GM23338 (cell line): ENCODE measurements at regions not wholly inside any gene's neighbourhood (a gene's known extent, or its start where the extent isn't known, plus 50 kb on each side); places are given as distances from the start of the nearest gene placed in this dataset.

Source experiments
- ATAC-seq: fragments of 200-7000 bp; cut with Tn5 transposase; 3 replicates; pipeline ENCODE4 v1.9.1; 2020
- DNase-seq: peaks from one replicate; pipeline ENCODE4 v3.0.0-alpha.2; 2015; ENCODE audit warnings: low spot score
- H2AFZ ChIP-seq: fragments of 200-600 bp; sonication (generic); 2 replicates; pipeline ENCODE4 v1.8.0; 2016; ENCODE audit warnings: antibody characterized with exemption, mild to moderate bottlenecking, moderate library complexity
- H3F3A ChIP-seq: fragments of 200-600 bp; sonication (generic); replicated peaks from 2 replicates; pipeline ENCODE4 v1.8.0; 2017; ENCODE audit warnings: antibody characterized with exemption, mixed run types, low read depth
- H3K27ac ChIP-seq: fragments of 200-600 bp; sonication (generic); 2 replicates; pipeline ENCODE4 v1.6.1; 2016; ENCODE audit warnings: low read depth
- H3K27me3 ChIP-seq: fragments of 200-600 bp; sonication (generic); 2 replicates; pipeline ENCODE4 v1.8.0; 2016; ENCODE audit warnings: mild to moderate bottlenecking, mixed run types, moderate library complexity; ENCODE audit not compliant: insufficient read depth
- H3K36me3 ChIP-seq: fragments of 200-600 bp; sonication (generic); 2 replicates; pipeline ENCODE4 v1.8.0; 2016; ENCODE audit warnings: mild to moderate bottlenecking; ENCODE audit not compliant: insufficient read depth
- H3K4me1 ChIP-seq: fragments of 200-600 bp; sonication (generic); 2 replicates; pipeline ENCODE4 v1.8.0; 2016; ENCODE audit warnings: mild to moderate bottlenecking, moderate library complexity; ENCODE audit not compliant: insufficient read depth
- H3K4me2 ChIP-seq: fragments of 200-600 bp; sonication (generic); 2 replicates; pipeline ENCODE4 v1.7.1; 2017; ENCODE audit warnings: mixed run types
- H3K4me3 ChIP-seq: fragments of 200-600 bp; sonication (generic); 2 replicates; pipeline ENCODE4 v1.6.1; 2016; ENCODE audit warnings: mixed run types
- H3K79me2 ChIP-seq: fragments of 200-600 bp; sonication (generic); replicated peaks from 2 replicates; pipeline ENCODE4 v1.8.0; 2017; ENCODE audit warnings: mild to moderate bottlenecking; ENCODE audit not compliant: insufficient read depth
- H3K9me2 ChIP-seq: fragments of 200-600 bp; sonication (generic); 2 replicates; pipeline ENCODE4 v1.8.0; 2017; ENCODE audit not compliant: insufficient read depth
- H4K20me1 ChIP-seq: fragments of 200-600 bp; sonication (generic); replicated peaks from 2 replicates; pipeline ENCODE4 v1.8.0; 2017; ENCODE audit warnings: mild to moderate bottlenecking; ENCODE audit not compliant: insufficient read depth
- H3K27ac Mint-ChIP-seq: 2 replicates; pipeline ENCODE4 v1.8.0; 2020; ENCODE audit warnings: inconsistent platforms, mild to moderate bottlenecking, moderate library complexity, mixed read lengths
- H3K27me3 Mint-ChIP-seq: 3 replicates; pipeline ENCODE4 v1.8.0; 2022; ENCODE audit warnings: low read depth, mild to moderate bottlenecking, moderate library complexity, mixed read lengths, inconsistent platforms; ENCODE audit not compliant: insufficient read depth, poor library complexity
- H3K36me3 Mint-ChIP-seq: 3 replicates; pipeline ENCODE4 v1.8.0; 2021; ENCODE audit warnings: low read depth, mild to moderate bottlenecking, inconsistent platforms, moderate library complexity, mixed read lengths
- H3K4me1 Mint-ChIP-seq: 3 replicates; pipeline ENCODE4 v1.8.0; 2020; ENCODE audit warnings: mild to moderate bottlenecking, inconsistent platforms, mixed read lengths
- H3K4me3 Mint-ChIP-seq: 3 replicates; pipeline ENCODE4 v1.8.0; 2021; ENCODE audit warnings: moderate library complexity, mild to moderate bottlenecking, inconsistent platforms, mixed read lengths
- H3K9me3 Mint-ChIP-seq: 3 replicates; pipeline ENCODE4 v1.8.0; 2020; ENCODE audit warnings: moderate library complexity, mild to moderate bottlenecking, inconsistent platforms, mixed read lengths
- CREB1 ChIP-seq: fragments of 250-450 bp; sonication (Bioruptor Pico); IDR thresholded peaks from 2 replicates; pipeline ENCODE4 v1.5.0; 2020; ENCODE audit warnings: low read depth, mild to moderate bottlenecking, moderate library complexity
- EZH2 ChIP-seq: fragments of 200-600 bp; sonication (generic); IDR thresholded peaks from one replicate; pipeline ENCODE4 v1.8.0; 2017; ENCODE audit warnings: antibody characterized with exemption, mild to moderate bottlenecking, low read depth; ENCODE audit not compliant: unreplicated experiment
- EZH2phosphoT487 ChIP-seq: fragments of 200-600 bp; sonication (generic); IDR thresholded peaks from one replicate; pipeline ENCODE4 v1.8.1; 2018; ENCODE audit warnings: antibody characterized with exemption; ENCODE audit not compliant: unreplicated experiment
- JUNB ChIP-seq: IDR thresholded peaks from one replicate; pipeline ENCODE4 v1.6.1; 2016; ENCODE audit warnings: antibody characterized with exemption; ENCODE audit not compliant: unreplicated experiment
- NANOG ChIP-seq: IDR thresholded peaks from 2 replicates; pipeline ENCODE4 v1.6.1; 2016; ENCODE audit warnings: antibody characterized with exemption, borderline replicate concordance
- POLR2AphosphoS5 ChIP-seq: IDR thresholded peaks from 2 replicates; pipeline ENCODE4 v1.6.1; 2016; ENCODE audit warnings: antibody characterized with exemption, low read depth
- STAT1 ChIP-seq: IDR thresholded peaks from one replicate; pipeline ENCODE4 v1.6.1; 2016; ENCODE audit warnings: antibody characterized with exemption; ENCODE audit not compliant: unreplicated experiment
- ZNF114 ChIP-seq: fragments of 250-450 bp; sonication (Bioruptor Pico); IDR thresholded peaks from 2 replicates; pipeline ENCODE4 v1.5.0; 2020; ENCODE audit warnings: mild to moderate bottlenecking, moderate library complexity
- ZNF331 ChIP-seq: fragments of 250-450 bp; sonication (Bioruptor Pico); IDR thresholded peaks from 2 replicates; pipeline ENCODE4 v1.5.0; 2020; ENCODE audit warnings: low read depth, mild to moderate bottlenecking, moderate library complexity
- TF ChIP-seq, protein P1 (sequence below): fragments of 250-450 bp; sonication (Bioruptor Pico); IDR thresholded peaks from 2 replicates; pipeline ENCODE4 v1.5.0; 2020; ENCODE audit warnings: mild to moderate bottlenecking, moderate library complexity
- TF ChIP-seq, protein P2 (sequence below): IDR thresholded peaks from 2 replicates; pipeline ENCODE4 v1.6.1; 2016; ENCODE audit warnings: antibody characterized with exemption
- TF ChIP-seq, protein P3 (sequence below): IDR thresholded peaks from one replicate; pipeline ENCODE4 v1.6.1; 2018; ENCODE audit warnings: antibody characterized with exemption; ENCODE audit not compliant: unreplicated experiment
- TF ChIP-seq, protein P4 (sequence below), 2 experiments: fragments of 200-600 bp in 1 of 2; sonication (generic) in 1 of 2; conservative IDR thresholded peaks; 2 replicates each; pipeline versions ENCODE4 v1.5.1 to v1.6.1; 2016 to 2017; ENCODE audit warnings: antibody characterized with exemption in 2 of 2, low read depth in 2 of 2, mild to moderate bottlenecking in 2 of 2, moderate library complexity in 1 of 2

DNA sequence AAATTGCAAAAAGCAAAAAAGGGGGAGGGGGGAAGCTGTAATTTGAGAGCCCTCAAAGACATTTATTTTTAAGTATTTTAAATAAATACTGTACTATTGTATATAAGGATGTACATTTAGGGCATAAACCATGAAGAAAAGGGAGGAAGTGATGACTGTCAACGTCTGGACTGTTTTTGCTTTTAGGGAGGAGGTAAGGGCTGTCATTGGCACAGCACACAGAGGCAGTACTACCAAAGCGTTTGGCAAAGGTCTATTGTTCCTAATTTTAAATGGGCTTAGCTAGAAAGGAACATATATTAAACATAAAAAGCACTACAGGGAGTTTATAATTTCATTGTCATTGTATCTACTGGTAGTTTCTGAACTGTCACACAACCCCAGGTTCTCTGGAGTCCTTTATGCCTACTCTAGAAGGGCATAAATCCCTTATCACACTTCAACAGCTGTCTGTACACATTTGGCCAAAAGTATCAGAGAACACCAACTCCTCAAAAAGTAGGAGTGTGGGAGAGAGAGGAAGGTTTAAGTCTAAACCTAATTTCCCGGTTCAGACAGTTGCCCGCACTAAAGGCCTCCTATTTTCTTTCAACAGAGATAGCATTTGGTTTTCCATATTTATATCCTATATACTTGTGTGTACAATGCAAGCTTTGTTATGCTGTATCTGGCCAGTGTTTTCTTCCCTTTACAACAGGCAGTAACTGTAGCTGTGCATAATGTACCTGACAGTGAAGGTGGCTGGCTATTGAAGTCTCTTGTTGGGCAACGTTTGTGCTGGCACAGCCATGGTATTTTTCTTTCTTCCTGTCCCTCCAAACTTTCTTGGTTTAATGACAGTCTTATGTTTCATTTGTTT is 406.2 kb downstream of the KLF5 start:
- H3K36me3 ChIP-seq = no peaks in the 10 kb centered on the region; the same call in 1 of the 2 replicates
- Mint-ChIP-seq H3K4me3 (no peak overlapping the region), H3K9me3 (peaks cover 2% of the 10 kb centered on the region; the same call in 1 of the 3 replicates), H3K27ac (no peak overlapping the region), H3K27me3 (no peaks in the 10 kb centered on the region), H3K4me1 (no peaks in the 10 kb centered on the region), H3K36me3 (no peaks in the 10 kb centered on the region)
- H3K9me2 ChIP-seq = no peaks in the 10 kb centered on the region; the same call in 1 of the 2 replicates
- H2AFZ ChIP-seq = peak overlapping the region; percentile 15; the same call in 1 of the 2 replicates
- no peaks in the 10 kb centered on the region for H3K4me1 ChIP-seq
- H4K20me1 ChIP-seq = no peaks in the 10 kb centered on the region
- TF ChIP-seq, protein P1, sequence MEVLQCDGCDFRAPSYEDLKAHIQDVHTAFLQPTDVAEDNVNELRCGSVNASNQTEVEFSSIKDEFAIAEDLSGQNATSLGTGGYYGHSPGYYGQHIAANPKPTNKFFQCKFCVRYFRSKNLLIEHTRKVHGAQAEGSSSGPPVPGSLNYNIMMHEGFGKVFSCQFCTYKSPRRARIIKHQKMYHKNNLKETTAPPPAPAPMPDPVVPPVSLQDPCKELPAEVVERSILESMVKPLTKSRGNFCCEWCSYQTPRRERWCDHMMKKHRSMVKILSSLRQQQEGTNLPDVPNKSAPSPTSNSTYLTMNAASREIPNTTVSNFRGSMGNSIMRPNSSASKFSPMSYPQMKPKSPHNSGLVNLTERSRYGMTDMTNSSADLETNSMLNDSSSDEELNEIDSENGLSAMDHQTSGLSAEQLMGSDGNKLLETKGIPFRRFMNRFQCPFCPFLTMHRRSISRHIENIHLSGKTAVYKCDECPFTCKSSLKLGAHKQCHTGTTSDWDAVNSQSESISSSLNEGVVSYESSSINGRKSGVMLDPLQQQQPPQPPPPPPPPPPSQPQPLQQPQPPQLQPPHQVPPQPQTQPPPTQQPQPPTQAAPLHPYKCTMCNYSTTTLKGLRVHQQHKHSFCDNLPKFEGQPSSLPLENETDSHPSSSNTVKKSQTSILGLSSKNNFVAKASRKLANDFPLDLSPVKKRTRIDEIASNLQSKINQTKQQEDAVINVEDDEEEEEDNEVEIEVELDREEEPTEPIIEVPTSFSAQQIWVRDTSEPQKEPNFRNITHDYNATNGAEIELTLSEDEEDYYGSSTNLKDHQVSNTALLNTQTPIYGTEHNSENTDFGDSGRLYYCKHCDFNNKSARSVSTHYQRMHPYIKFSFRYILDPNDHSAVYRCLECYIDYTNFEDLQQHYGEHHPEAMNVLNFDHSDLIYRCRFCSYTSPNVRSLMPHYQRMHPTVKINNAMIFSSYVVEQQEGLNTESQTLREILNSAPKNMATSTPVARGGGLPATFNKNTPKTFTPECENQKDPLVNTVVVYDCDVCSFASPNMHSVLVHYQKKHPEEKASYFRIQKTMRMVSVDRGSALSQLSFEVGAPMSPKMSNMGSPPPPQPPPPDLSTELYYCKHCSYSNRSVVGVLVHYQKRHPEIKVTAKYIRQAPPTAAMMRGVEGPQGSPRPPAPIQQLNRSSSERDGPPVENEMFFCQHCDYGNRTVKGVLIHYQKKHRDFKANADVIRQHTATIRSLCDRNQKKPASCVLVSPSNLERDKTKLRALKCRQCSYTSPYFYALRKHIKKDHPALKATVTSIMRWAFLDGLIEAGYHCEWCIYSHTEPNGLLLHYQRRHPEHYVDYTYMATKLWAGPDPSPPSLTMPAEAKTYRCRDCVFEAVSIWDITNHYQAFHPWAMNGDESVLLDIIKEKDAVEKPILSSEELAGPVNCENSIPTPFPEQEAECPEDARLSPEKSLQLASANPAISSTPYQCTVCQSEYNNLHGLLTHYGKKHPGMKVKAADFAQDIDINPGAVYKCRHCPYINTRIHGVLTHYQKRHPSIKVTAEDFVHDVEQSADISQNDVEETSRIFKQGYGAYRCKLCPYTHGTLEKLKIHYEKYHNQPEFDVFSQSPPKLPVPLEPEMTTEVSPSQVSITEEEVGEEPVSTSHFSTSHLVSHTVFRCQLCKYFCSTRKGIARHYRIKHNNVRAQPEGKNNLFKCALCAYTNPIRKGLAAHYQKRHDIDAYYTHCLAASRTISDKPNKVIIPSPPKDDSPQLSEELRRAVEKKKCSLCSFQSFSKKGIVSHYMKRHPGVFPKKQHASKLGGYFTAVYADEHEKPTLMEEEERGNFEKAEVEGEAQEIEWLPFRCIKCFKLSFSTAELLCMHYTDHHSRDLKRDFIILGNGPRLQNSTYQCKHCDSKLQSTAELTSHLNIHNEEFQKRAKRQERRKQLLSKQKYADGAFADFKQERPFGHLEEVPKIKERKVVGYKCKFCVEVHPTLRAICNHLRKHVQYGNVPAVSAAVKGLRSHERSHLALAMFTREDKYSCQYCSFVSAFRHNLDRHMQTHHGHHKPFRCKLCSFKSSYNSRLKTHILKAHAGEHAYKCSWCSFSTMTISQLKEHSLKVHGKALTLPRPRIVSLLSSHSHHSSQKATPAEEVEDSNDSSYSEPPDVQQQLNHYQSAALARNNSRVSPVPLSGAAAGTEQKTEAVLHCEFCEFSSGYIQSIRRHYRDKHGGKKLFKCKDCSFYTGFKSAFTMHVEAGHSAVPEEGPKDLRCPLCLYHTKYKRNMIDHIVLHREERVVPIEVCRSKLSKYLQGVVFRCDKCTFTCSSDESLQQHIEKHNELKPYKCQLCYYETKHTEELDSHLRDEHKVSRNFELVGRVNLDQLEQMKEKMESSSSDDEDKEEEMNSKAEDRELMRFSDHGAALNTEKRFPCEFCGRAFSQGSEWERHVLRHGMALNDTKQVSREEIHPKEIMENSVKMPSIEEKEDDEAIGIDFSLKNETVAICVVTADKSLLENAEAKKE = no peak
- no peak for TF ChIP-seq EZH2
- TF ChIP-seq, protein P2, sequence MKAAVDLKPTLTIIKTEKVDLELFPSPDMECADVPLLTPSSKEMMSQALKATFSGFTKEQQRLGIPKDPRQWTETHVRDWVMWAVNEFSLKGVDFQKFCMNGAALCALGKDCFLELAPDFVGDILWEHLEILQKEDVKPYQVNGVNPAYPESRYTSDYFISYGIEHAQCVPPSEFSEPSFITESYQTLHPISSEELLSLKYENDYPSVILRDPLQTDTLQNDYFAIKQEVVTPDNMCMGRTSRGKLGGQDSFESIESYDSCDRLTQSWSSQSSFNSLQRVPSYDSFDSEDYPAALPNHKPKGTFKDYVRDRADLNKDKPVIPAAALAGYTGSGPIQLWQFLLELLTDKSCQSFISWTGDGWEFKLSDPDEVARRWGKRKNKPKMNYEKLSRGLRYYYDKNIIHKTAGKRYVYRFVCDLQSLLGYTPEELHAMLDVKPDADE = no peak
- TF ChIP-seq ZNF114 (CRISPR knock-in tag) = no peak
- TF ChIP-seq NANOG = no peak
- TF ChIP-seq JUNB = no peak
- no peak for TF ChIP-seq POLR2AphosphoS5
- TF ChIP-seq EZH2phosphoT487 = no peak
- TF ChIP-seq, protein P3, sequence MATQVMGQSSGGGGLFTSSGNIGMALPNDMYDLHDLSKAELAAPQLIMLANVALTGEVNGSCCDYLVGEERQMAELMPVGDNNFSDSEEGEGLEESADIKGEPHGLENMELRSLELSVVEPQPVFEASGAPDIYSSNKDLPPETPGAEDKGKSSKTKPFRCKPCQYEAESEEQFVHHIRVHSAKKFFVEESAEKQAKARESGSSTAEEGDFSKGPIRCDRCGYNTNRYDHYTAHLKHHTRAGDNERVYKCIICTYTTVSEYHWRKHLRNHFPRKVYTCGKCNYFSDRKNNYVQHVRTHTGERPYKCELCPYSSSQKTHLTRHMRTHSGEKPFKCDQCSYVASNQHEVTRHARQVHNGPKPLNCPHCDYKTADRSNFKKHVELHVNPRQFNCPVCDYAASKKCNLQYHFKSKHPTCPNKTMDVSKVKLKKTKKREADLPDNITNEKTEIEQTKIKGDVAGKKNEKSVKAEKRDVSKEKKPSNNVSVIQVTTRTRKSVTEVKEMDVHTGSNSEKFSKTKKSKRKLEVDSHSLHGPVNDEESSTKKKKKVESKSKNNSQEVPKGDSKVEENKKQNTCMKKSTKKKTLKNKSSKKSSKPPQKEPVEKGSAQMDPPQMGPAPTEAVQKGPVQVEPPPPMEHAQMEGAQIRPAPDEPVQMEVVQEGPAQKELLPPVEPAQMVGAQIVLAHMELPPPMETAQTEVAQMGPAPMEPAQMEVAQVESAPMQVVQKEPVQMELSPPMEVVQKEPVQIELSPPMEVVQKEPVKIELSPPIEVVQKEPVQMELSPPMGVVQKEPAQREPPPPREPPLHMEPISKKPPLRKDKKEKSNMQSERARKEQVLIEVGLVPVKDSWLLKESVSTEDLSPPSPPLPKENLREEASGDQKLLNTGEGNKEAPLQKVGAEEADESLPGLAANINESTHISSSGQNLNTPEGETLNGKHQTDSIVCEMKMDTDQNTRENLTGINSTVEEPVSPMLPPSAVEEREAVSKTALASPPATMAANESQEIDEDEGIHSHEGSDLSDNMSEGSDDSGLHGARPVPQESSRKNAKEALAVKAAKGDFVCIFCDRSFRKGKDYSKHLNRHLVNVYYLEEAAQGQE = no peak
- no peak for TF ChIP-seq CREB1 (CRISPR knock-in tag)
- TF ChIP-seq, protein P4, sequence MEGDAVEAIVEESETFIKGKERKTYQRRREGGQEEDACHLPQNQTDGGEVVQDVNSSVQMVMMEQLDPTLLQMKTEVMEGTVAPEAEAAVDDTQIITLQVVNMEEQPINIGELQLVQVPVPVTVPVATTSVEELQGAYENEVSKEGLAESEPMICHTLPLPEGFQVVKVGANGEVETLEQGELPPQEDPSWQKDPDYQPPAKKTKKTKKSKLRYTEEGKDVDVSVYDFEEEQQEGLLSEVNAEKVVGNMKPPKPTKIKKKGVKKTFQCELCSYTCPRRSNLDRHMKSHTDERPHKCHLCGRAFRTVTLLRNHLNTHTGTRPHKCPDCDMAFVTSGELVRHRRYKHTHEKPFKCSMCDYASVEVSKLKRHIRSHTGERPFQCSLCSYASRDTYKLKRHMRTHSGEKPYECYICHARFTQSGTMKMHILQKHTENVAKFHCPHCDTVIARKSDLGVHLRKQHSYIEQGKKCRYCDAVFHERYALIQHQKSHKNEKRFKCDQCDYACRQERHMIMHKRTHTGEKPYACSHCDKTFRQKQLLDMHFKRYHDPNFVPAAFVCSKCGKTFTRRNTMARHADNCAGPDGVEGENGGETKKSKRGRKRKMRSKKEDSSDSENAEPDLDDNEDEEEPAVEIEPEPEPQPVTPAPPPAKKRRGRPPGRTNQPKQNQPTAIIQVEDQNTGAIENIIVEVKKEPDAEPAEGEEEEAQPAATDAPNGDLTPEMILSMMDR (conservative IDR thresholded peaks at IDR 0.05; ENCODE audit: low read depth in 2 of 2) = no peak
- TF ChIP-seq STAT1 = no peak
- no peak for TF ChIP-seq ZNF331
- no peaks in the 10 kb centered on the region for H3K27me3 ChIP-seq
- no peaks in the 10 kb centered on the region for H3F3A ChIP-seq
- DNase-seq = no peak
- ATAC-seq = no peak
- no peak overlapping the region for H3K4me3 ChIP-seq
- no peak overlapping the region for H3K27ac ChIP-seq
- H3K4me2 ChIP-seq = no peak overlapping the region
- no peaks in the 10 kb centered on the region for H3K79me2 ChIP-seq
